GM23338 (cell line): ENCODE measurements at regions not wholly inside any gene's neighbourhood (a gene's known extent, or its start where the extent isn't known, plus 50 kb on each side); places are given as distances from the start of the nearest gene placed in this dataset.

Experiments used
- ATAC-seq: fragments of 200-7000 bp; cut with Tn5 transposase; 3 replicates; pipeline ENCODE4 v1.9.1; 2020
- DNase-seq: peaks from one replicate; pipeline ENCODE4 v3.0.0-alpha.2; 2015; ENCODE audit warnings: low spot score
- H2AFZ ChIP-seq: fragments of 200-600 bp; sonication (generic); 2 replicates; pipeline ENCODE4 v1.8.0; 2016; ENCODE audit warnings: antibody characterized with exemption, mild to moderate bottlenecking, moderate library complexity
- H3F3A ChIP-seq: fragments of 200-600 bp; sonication (generic); replicated peaks from 2 replicates; pipeline ENCODE4 v1.8.0; 2017; ENCODE audit warnings: antibody characterized with exemption, mixed run types, low read depth
- H3K27ac ChIP-seq: fragments of 200-600 bp; sonication (generic); 2 replicates; pipeline ENCODE4 v1.6.1; 2016; ENCODE audit warnings: low read depth
- H3K27me3 ChIP-seq: fragments of 200-600 bp; sonication (generic); 2 replicates; pipeline ENCODE4 v1.8.0; 2016; ENCODE audit warnings: mild to moderate bottlenecking, mixed run types, moderate library complexity; ENCODE audit not compliant: insufficient read depth
- H3K36me3 ChIP-seq: fragments of 200-600 bp; sonication (generic); 2 replicates; pipeline ENCODE4 v1.8.0; 2016; ENCODE audit warnings: mild to moderate bottlenecking; ENCODE audit not compliant: insufficient read depth
- H3K4me1 ChIP-seq: fragments of 200-600 bp; sonication (generic); 2 replicates; pipeline ENCODE4 v1.8.0; 2016; ENCODE audit warnings: mild to moderate bottlenecking, moderate library complexity; ENCODE audit not compliant: insufficient read depth
- H3K4me2 ChIP-seq: fragments of 200-600 bp; sonication (generic); 2 replicates; pipeline ENCODE4 v1.7.1; 2017; ENCODE audit warnings: mixed run types
- H3K4me3 ChIP-seq: fragments of 200-600 bp; sonication (generic); 2 replicates; pipeline ENCODE4 v1.6.1; 2016; ENCODE audit warnings: mixed run types
- H3K79me2 ChIP-seq: fragments of 200-600 bp; sonication (generic); replicated peaks from 2 replicates; pipeline ENCODE4 v1.8.0; 2017; ENCODE audit warnings: mild to moderate bottlenecking; ENCODE audit not compliant: insufficient read depth
- H3K9me2 ChIP-seq: fragments of 200-600 bp; sonication (generic); 2 replicates; pipeline ENCODE4 v1.8.0; 2017; ENCODE audit not compliant: insufficient read depth
- H4K20me1 ChIP-seq: fragments of 200-600 bp; sonication (generic); replicated peaks from 2 replicates; pipeline ENCODE4 v1.8.0; 2017; ENCODE audit warnings: mild to moderate bottlenecking; ENCODE audit not compliant: insufficient read depth
- H3K27ac Mint-ChIP-seq: 2 replicates; pipeline ENCODE4 v1.8.0; 2020; ENCODE audit warnings: inconsistent platforms, mild to moderate bottlenecking, moderate library complexity, mixed read lengths
- H3K27me3 Mint-ChIP-seq: 3 replicates; pipeline ENCODE4 v1.8.0; 2022; ENCODE audit warnings: low read depth, mild to moderate bottlenecking, moderate library complexity, mixed read lengths, inconsistent platforms; ENCODE audit not compliant: insufficient read depth, poor library complexity
- H3K36me3 Mint-ChIP-seq: 3 replicates; pipeline ENCODE4 v1.8.0; 2021; ENCODE audit warnings: low read depth, mild to moderate bottlenecking, inconsistent platforms, moderate library complexity, mixed read lengths
- H3K4me1 Mint-ChIP-seq: 3 replicates; pipeline ENCODE4 v1.8.0; 2020; ENCODE audit warnings: mild to moderate bottlenecking, inconsistent platforms, mixed read lengths
- H3K4me3 Mint-ChIP-seq: 3 replicates; pipeline ENCODE4 v1.8.0; 2021; ENCODE audit warnings: moderate library complexity, mild to moderate bottlenecking, inconsistent platforms, mixed read lengths
- H3K9me3 Mint-ChIP-seq: 3 replicates; pipeline ENCODE4 v1.8.0; 2020; ENCODE audit warnings: moderate library complexity, mild to moderate bottlenecking, inconsistent platforms, mixed read lengths
- CREB1 ChIP-seq: fragments of 250-450 bp; sonication (Bioruptor Pico); IDR thresholded peaks from 2 replicates; pipeline ENCODE4 v1.5.0; 2020; ENCODE audit warnings: low read depth, mild to moderate bottlenecking, moderate library complexity
- CTCF ChIP-seq, 2 experiments: fragments of 200-600 bp in 1 of 2; sonication (generic) in 1 of 2; conservative IDR thresholded peaks; 2 replicates each; pipeline versions ENCODE4 v1.5.1 to v1.6.1; 2016 to 2017; ENCODE audit warnings: antibody characterized with exemption in 2 of 2, low read depth in 2 of 2, mild to moderate bottlenecking in 2 of 2, moderate library complexity in 1 of 2
- ETS1 ChIP-seq: IDR thresholded peaks from 2 replicates; pipeline ENCODE4 v1.6.1; 2016; ENCODE audit warnings: antibody characterized with exemption
- EZH2 ChIP-seq: fragments of 200-600 bp; sonication (generic); IDR thresholded peaks from one replicate; pipeline ENCODE4 v1.8.0; 2017; ENCODE audit warnings: antibody characterized with exemption, mild to moderate bottlenecking, low read depth; ENCODE audit not compliant: unreplicated experiment
- JUNB ChIP-seq: IDR thresholded peaks from one replicate; pipeline ENCODE4 v1.6.1; 2016; ENCODE audit warnings: antibody characterized with exemption; ENCODE audit not compliant: unreplicated experiment
- NANOG ChIP-seq: IDR thresholded peaks from 2 replicates; pipeline ENCODE4 v1.6.1; 2016; ENCODE audit warnings: antibody characterized with exemption, borderline replicate concordance
- POLR2AphosphoS5 ChIP-seq: IDR thresholded peaks from 2 replicates; pipeline ENCODE4 v1.6.1; 2016; ENCODE audit warnings: antibody characterized with exemption, low read depth
- REST ChIP-seq: IDR thresholded peaks from one replicate; pipeline ENCODE4 v1.6.1; 2018; ENCODE audit warnings: antibody characterized with exemption; ENCODE audit not compliant: unreplicated experiment
- STAT1 ChIP-seq: IDR thresholded peaks from one replicate; pipeline ENCODE4 v1.6.1; 2016; ENCODE audit warnings: antibody characterized with exemption; ENCODE audit not compliant: unreplicated experiment
- ZNF331 ChIP-seq: fragments of 250-450 bp; sonication (Bioruptor Pico); IDR thresholded peaks from 2 replicates; pipeline ENCODE4 v1.5.0; 2020; ENCODE audit warnings: low read depth, mild to moderate bottlenecking, moderate library complexity
- ZNF462 ChIP-seq: fragments of 250-450 bp; sonication (Bioruptor Pico); IDR thresholded peaks from 2 replicates; pipeline ENCODE4 v1.5.0; 2020; ENCODE audit warnings: mild to moderate bottlenecking, moderate library complexity

- Mint-ChIP-seq H3K27me3 (peaks cover 11% of the 10 kb centered on the region), H3K27ac (no peak overlapping the region), H3K4me1 (no peaks in the 10 kb centered on the region), H3K4me3 (no peak overlapping the region), H3K36me3 (no peaks in the 10 kb centered on the region), H3K9me3 (no peaks in the 10 kb centered on the region)
- no peak for TF ChIP-seq POLR2AphosphoS5
- TF ChIP-seq EZH2 = no peak
- no peak for TF ChIP-seq CTCF (conservative IDR thresholded peaks at IDR 0.05; ENCODE audit: low read depth in 2 of 2)
- TF ChIP-seq STAT1 = no peak
- no peak for TF ChIP-seq CREB1 (CRISPR knock-in tag)
- no peak for TF ChIP-seq JUNB
- no peak for TF ChIP-seq ZNF462 (CRISPR knock-in tag)
- TF ChIP-seq ZNF331 = no peak
- no peak for TF ChIP-seq REST
- TF ChIP-seq NANOG = no peak
- TF ChIP-seq ETS1 = no peak
- ATAC-seq (no peak), DNase-seq (no peak)
- Histone ChIP-seq H2AFZ (no peak overlapping the region), H3K27me3 (no peaks in the 10 kb centered on the region), H3K36me3 (no peaks in the 10 kb centered on the region), H3K4me3 (no peak overlapping the region), H3F3A (no peaks in the 10 kb centered on the region), H3K27ac (no peak overlapping the region), H3K4me1 (no peaks in the 10 kb centered on the region), H4K20me1 (no peaks in the 10 kb centered on the region), H3K4me2 (no peak overlapping the region), H3K9me2 (peaks cover 6% of the 10 kb centered on the region; the same call in 1 of the 2 replicates), H3K79me2 (no peaks in the 10 kb centered on the region)
Measured at GRCh38 chr15:31467361-31467760, 140.7 kb downstream of the KLF13 start.
